ENCODE measurements at regions not wholly inside any gene's neighbourhood (a gene's known extent, or its start where the extent isn't known, plus 50 kb on each side); places are given as distances from the start of the nearest gene placed in this dataset.
"Not testable (repeated sequence)": the region's sequence is repeated elsewhere in the genome, so short reads cannot be mapped to it uniquely, and the experiment has no call there.

DNA sequence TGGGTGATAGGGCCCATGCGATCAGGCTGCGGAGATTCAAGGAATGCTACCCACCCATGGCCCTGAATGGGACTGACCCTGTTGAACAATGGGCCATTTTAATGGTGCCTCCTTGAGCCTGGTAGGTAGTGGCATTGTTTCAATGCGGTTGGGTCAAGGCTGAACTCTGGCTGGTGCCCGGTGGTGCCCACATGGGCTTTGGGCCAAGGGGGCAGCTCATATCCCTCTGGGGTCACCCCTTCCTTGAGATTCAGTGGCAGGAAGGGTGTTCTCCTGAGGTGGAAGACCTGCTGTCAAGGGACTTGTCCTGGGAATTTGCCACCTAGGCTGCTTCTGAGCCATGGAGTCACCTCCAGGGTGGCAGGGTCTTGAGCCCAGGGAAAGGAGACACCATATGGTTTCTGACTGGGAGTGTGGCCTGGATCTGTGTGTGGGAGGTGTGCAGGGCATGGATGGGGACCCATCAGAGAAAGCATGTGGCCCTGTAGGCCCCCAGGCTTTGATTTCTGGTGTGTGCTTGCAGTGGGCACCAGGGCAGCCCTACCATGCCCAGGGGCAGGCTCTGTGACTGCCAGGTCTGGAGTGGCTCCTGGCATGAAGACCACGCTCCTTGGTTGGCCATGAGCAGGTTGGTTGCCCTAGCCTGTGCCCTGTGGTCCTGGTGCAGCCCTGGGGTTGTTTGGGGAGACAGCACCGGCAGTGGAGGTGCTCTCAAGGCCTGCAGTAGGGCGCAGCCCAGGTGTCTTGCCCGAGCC is 199.9 kb downstream of the UBE3A start:
- Histone ChIP-seq H3K4me1 (ENCODE audit: insufficient read depth, low read length) (no peaks in the 10 kb centered on the region), H3K9me3 (ENCODE audit: low read depth, low read length) (no peaks in the 10 kb centered on the region), H3K4me3 (ENCODE audit: low read length) (no peak overlapping the region), H3K27me3 (ENCODE audit: insufficient read depth, low read length) (no peaks in the 10 kb centered on the region)

DNA sequence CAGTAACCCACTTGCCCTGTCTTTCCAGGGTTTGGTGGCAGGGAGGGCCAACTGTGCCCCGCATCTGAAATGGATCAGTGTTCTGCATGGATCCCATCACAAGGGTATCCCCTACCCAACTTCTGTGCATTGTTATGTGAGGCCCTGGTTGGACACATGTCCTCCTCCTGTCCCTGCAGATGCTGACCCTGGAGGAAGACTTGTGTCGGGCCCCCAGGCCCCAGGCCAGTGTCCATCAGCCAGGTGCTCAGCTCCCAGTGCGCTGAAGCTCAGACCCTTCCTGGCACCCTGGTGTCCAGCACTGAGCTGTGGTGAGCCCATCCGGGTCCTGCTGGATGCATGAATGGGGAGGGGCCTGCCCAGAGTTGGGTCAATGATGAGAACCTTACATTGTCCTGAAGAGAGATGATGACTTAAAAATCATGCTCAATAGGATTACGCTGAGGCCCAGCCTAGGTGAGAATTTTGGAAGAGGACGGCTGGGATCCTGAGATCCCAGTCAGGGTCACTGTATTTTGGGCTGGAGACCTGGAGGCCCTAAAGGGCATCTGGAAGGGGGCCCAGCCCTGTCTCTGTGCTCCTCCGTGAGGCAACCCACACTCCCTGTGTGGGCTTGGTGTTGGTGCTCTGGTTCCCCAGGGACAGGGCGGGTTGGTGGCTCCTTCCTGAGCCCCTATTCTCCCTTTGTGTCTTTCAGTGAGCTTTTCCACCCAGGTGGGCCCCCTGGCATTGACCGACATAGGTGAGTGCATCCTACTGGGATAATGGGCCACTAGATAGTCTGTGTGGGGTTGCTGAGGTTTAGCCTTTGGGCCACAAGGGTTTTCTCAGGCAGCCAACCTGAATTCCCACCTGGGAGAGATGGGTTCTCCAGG is 199.1 kb downstream of the UBE3A start:
- no peaks in the 10 kb centered on the region for H3K9me3 ChIP-seq (ENCODE audit: low read depth, low read length)
- no peaks in the 10 kb centered on the region for H3K4me1 ChIP-seq (ENCODE audit: insufficient read depth, low read length)
- no peak overlapping the region for H3K4me3 ChIP-seq (ENCODE audit: low read length)

DNA sequence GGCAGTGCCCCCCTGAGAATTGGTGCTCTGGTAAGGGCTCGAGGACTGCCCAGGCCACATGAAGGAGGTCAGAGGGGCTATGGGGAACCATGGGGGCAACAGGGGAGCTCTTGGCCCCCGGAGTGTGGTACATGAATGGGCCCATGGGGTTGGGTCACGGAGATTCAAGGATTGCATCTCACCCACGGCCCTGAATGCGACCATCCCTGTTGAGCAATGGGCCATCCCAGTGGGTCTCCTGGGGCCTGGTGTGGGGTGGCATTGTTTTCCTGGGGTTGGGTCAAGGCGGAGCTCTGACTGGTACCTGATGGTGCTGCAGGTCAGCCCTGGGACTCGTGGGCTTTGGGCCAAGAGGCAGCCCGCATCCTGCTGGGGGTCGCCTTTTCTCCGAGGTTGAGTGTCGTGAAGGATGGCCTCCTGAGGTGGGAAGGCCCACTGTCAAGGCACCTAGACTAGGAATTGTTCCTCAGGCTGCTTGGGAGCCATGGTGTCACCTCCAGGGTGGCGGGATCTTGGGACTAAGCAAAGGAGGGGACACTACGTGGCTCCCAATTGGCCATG is 198.3 kb downstream of the UBE3A start:
- Histone ChIP-seq H3K27me3 (ENCODE audit: insufficient read depth, low read length) (no peaks in the 10 kb centered on the region), H3K9me3 (ENCODE audit: low read depth, low read length) (no peaks in the 10 kb centered on the region)

More for the DNA sequence above, 199.1 kb downstream of the UBE3A start:
- H3K27me3 ChIP-seq (ENCODE audit: insufficient read depth, low read length) = no peaks in the 10 kb centered on the region

DNA sequence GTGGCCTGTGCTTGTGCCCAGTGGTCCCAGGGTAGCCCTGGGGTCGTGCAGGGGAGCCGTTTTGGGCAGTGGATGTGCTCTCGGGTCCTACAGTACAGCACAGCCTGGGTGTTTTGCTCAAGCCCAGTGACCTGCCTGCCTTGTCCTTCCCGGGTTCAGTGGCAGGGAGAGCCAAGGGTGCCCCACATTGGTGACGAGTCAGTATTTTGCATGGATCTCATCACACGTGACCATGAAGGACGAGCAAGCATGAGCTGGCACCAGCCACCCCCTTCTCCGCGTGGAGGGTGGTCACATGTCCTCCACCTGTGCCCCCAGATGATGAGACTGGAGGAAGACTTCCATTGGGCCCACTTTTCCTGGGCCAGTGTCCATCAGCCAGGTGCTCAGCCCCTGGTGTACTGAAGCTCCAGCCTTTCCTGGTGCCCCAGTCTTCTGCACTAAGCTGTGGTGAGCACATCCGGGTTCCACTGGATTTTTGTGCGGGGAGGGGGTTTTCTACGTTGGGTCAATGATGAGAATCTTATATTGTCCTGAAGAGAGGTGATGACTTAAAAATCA is 197.5 kb downstream of the UBE3A start:
- Histone ChIP-seq H3K27me3 (ENCODE audit: insufficient read depth, low read length) (no peaks in the 10 kb centered on the region), H3K9me3 (ENCODE audit: low read depth, low read length) (no peaks in the 10 kb centered on the region)

More for the DNA sequence above, 198.3 kb downstream of the UBE3A start:
- no peak overlapping the region for H3K4me3 ChIP-seq (ENCODE audit: low read length)
- H3K4me1 ChIP-seq (ENCODE audit: insufficient read depth, low read length) = no peaks in the 10 kb centered on the region

DNA sequence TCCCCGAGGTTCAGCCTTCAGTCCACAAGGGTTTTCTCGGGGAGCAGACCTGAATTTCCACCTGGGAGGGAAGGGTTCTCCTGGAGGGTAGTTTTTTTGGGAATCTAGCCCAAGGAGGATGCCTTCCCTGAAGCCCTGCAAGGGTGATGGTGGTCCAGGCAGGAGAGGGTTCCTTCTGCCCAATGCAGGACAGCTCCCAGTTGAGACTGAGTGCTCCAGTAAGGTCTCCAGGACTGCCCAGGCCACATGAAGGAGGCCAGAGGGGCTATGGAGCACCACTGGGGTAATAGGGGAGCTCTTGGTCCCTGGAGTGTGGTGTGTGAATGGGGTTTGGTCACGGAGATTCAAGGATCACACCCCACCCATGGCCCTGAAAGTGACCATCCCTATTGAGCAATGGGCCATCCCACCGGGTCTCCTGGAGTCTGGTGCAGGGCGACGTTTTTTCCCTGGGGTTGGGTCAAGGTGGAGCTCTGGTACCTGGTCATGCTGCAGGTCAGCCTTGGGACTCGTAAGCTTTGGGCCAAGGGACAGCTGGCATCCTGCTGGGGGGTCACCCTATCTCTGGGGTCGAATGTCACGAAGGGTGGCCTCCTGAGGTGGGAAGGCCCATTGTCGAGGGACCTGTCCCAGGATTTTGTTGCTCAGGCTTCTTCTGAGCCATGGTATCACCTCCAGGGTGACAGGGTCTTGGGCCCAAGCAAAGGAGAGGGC is 196.5 kb downstream of the UBE3A start:
- H3K27me3 ChIP-seq (ENCODE audit: insufficient read depth, low read length) = no peaks in the 10 kb centered on the region

More for the DNA sequence above, 197.5 kb downstream of the UBE3A start:
- Histone ChIP-seq H3K4me3 (ENCODE audit: low read length) (no peak overlapping the region), H3K4me1 (ENCODE audit: insufficient read depth, low read length) (no peaks in the 10 kb centered on the region)

DNA sequence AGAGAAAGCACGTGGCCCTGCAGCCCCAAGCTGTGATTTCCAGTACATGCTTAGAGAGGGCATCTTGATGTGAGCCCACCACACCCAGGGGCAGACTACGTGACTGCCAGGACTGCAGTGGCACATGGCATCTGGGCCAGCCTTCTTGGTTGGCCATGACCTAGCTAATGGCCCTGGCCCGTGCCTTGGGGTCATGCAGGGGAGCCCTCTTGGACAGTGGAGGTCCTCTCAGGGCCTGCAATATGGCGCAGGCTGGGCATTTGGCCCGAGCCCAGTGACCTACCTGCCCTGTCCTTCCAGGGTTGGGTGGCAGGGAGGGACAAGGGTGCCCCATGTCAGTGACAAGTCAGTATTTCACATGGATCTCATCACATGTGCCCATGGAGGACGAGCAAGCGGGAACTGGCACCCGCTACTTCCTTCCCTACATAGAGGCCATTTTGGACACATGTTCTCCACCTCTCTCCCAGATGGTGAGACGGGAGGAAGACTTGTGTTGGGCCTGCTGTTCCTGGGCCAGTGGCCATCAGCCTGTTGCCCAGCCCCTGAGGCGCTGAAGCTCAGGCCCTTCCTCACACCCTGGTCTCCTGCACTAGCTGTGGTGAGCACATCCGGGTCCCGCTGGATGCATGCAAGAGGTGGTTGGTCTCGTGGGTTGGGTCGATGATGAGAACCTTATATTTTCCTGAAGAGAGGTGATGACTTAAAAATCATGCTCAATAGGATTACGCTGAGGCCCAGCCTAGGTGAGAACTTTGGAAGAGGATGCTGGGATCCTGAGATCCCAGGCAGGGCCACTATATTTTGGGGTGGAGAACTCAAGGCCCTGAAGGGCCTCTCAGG is 195.6 kb downstream of the UBE3A start:
- H3K4me1 ChIP-seq (ENCODE audit: insufficient read depth, low read length) = no peaks in the 10 kb centered on the region
- H3K4me3 ChIP-seq (ENCODE audit: low read length) = no peak overlapping the region
- H3K27me3 ChIP-seq (ENCODE audit: insufficient read depth, low read length) = no peaks in the 10 kb centered on the region
- H3K9me3 ChIP-seq (ENCODE audit: low read depth, low read length) = no peaks in the 10 kb centered on the region

More for the DNA sequence above, 196.5 kb downstream of the UBE3A start:
- no peaks in the 10 kb centered on the region for H3K4me1 ChIP-seq (ENCODE audit: insufficient read depth, low read length)
- H3K9me3 ChIP-seq (ENCODE audit: low read depth, low read length) = no peaks in the 10 kb centered on the region
- H3K4me3 ChIP-seq (ENCODE audit: low read length) = no peak overlapping the region

DNA sequence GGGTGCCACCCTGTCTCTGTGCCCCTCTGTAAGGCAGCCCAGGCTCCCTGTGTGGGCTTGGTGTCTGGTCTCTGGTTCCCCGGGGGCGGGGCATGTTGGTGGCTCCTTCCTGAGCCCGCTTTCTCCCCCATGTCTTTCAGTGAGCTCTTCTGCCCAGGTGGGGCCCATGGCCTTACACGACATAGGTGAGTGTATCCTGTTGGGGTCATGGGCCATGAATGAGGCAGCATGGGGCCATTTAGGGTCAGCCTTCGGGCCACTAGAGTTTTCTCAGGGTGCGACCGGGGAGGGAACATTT is 195.1 kb downstream of the UBE3A start:
- Histone ChIP-seq H3K4me3 (ENCODE audit: low read length) (no peak overlapping the region), H3K27me3 (ENCODE audit: insufficient read depth, low read length) (no peaks in the 10 kb centered on the region), H3K4me1 (ENCODE audit: insufficient read depth, low read length) (no peaks in the 10 kb centered on the region), H3K9me3 (ENCODE audit: low read depth, low read length) (no peaks in the 10 kb centered on the region)

DNA sequence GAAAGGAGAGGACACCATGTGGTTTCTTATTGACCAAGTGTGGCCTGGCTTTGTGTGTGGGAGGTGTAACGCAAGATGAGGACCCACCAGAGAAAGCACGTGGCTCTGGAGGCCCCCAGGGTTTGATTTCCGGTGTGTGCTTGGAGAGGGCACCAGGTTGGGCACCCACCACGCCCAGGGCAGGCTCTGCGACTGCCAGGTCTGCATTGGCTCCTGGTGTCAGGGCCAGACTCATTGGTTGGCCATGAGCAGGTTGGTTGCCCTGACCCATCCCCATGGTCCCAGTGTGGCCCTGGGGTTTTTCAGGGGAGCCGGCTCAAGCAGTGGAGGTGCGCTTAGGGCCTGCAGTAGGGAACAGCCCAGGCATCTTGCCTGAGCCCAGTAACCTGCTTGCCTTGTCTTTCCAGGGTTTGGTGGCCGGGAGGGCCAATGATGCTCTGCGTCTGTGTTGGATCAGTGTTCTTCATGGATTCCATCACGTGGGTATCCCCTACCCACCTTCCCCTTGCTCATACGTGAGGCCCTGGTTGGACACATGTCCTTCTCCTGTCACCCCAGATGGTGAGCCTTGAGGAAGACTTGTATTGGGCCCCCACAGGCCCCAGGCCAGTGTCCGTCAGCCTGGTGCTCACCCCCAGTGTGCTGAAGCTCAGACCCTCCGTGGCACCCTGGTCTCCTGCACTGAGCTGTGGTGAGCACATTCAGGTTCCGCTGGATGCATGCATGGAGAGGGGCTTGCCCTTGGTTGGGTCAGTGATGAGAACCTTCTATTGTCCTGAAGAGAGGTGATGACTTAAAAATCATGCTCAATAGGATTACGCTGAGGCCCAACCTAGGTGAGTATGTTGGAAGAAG is 193.9 kb downstream of the UBE3A start:
- H3K4me3 ChIP-seq (ENCODE audit: low read length) = no peak overlapping the region
- H3K4me1 ChIP-seq (ENCODE audit: insufficient read depth, low read length) = no peaks in the 10 kb centered on the region
- no peaks in the 10 kb centered on the region for H3K27me3 ChIP-seq (ENCODE audit: insufficient read depth, low read length)
- no peaks in the 10 kb centered on the region for H3K9me3 ChIP-seq (ENCODE audit: low read depth, low read length)

DNA sequence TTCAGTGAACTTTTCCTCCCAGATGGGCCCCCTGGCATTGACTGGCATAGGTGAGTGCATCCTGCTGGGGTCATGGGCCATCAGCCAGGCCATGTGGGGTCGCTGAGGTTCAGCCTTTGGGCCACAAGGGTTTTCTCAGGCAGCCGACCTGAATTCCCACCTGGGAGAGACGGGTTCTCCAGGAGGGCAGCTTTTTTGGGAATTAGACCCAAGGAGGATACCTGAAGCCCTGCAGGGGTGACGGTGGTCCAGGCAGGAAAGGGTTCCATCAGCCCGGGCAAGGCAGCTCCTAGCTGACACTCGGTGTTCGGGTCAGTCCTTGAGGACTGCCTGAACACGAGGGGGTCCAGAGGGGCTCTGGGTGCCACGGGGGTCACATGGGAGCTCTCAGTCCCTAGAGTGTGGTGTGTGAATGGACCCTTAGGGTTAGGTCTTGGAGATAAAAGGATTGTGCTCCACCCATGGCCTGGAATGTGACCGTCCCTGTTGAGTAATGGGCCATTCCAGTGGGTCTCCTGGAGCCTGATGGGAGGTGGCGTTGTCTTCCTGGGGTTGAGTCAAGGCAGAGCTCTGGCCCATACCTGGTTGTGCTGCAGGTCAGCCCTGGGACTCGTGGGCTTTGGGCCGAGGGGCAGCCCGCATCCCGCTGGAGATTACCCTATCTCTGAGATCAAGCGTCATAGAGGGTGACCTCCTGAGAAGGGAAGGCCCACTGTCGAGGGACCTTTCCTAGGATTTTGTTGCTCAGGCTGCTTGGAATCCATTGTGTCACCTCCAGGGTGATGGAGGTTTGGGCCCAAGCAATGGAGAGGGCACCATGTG is 192.8 kb downstream of the UBE3A start:
- Histone ChIP-seq H3K9me3 (ENCODE audit: low read depth, low read length) (no peaks in the 10 kb centered on the region), H3K4me1 (ENCODE audit: insufficient read depth, low read length) (no peaks in the 10 kb centered on the region), H3K4me3 (ENCODE audit: low read length) (no peak overlapping the region), H3K27me3 (ENCODE audit: insufficient read depth, low read length) (no peaks in the 10 kb centered on the region)

DNA sequence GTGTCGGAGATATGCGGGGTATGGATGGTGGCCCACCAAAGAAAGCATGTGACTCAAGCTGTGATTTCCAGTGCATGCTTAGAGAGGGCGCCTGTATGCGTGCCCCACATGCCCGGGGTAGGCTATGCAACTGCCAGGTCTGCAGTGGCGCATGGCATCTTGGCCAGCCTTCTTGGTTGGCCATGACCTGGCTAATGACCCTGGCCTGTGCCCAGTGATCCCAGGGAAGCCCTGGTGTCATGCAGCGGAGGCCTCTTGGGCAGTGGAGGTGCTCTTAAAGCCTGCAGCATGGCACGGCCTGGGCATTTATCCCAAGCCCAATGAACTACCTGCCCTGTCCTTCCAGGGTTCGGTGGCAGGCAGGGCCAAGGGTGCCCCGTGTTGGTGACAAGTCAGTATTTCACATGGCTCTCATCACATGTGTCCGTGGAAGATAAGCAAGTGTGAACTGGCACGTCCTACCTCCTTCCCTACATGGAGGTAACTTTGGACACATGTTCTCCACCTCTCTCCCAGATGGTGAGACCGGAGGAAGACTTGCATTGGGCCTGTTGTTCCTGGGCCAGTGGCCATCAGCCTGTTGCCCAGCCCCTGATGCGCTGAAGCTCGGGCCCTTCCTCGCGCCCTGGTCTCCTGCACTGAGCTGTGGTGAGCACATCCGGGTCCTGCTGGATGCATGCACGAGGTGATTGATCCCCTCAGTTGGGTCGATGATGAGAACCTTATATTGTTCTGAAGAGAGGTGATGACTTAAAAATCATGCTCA is 192.0 kb downstream of the UBE3A start:
- no peaks in the 10 kb centered on the region for H3K27me3 ChIP-seq (ENCODE audit: insufficient read depth, low read length)
- H3K4me3 ChIP-seq (ENCODE audit: low read length) = no peak overlapping the region
- no peaks in the 10 kb centered on the region for H3K9me3 ChIP-seq (ENCODE audit: low read depth, low read length)
- H3K4me1 ChIP-seq (ENCODE audit: insufficient read depth, low read length) = no peaks in the 10 kb centered on the region

DNA sequence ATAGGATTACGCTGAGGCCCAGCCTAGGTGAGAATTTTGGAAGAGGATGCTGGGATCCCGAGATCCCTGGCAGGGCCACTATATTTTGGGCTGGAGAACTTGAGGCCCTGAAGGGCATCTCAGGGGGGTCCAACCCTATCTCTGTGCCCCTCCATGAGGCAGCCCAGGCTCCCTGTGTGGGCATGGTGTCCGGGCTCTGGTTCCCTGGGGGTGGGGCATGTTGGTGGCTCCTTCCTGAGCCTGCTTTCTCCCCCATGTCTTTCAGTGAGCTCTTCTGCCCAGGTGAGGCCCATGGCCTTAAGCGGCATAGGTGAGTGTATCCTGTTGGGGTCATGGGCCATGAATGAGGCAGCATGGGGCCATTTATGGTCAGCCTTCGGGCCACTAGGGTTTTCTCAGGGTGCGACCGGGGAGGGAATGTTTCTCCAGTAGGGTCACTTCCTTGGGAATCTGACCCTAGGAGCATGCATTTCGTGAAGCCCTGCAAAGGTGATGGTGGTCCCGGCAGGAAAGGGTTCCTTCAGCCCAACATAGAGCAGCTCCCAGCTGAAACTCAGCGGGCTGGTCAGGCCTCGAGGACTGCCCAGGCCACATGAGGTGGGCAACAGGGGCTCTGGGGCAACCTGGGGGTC is 191.3 kb downstream of the UBE3A start:
- no peaks in the 10 kb centered on the region for H3K4me1 ChIP-seq (ENCODE audit: insufficient read depth, low read length)
- no peak overlapping the region for H3K4me3 ChIP-seq (ENCODE audit: low read length)
- no peaks in the 10 kb centered on the region for H3K27me3 ChIP-seq (ENCODE audit: insufficient read depth, low read length)
- no peaks in the 10 kb centered on the region for H3K9me3 ChIP-seq (ENCODE audit: low read depth, low read length)

DNA sequence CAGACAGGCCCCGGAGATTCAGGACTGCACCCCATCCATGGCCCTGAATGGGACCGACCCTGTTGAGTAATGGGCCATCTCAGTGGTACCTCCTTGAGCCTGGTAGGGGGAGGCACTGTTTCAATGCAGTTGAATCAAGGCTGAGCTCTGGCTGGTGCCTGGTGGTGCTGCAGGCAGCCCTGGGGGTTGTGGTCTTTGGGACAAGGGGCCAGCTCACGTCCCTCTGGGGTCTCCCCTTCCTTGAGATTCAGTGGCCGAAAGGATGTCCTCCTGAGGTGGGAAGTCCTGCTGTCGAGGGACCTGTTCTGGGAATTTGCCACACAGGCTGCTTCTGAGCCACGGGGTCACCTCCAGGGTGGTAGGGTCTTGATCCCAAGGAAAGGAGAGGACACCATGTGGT is 190.7 kb downstream of the UBE3A start:
- not testable (repeated sequence) for H3K4me3 ChIP-seq (ENCODE audit: low read length); H3K9me3 ChIP-seq (ENCODE audit: low read depth, low read length); H3K4me1 ChIP-seq (ENCODE audit: insufficient read depth, low read length); H3K27me3 ChIP-seq (ENCODE audit: insufficient read depth, low read length)

All from mononuclear cell (primary cell).